ENCODE measurements at regions not wholly inside any gene's neighbourhood (a gene's known extent, or its start where the extent isn't known, plus 50 kb on each side); places are given as distances from the start of the nearest gene placed in this dataset.
A peak's percentile ranks its signal among the peaks of the same experiment; 100 is the strongest.

- DNase-seq (ENCODE audit: insufficient read length, low spot score) (no peak), FAIRE-seq (no peak)
- no peak for TF ChIP-seq CTCF (IDR thresholded peaks at IDR 0.05; ENCODE audit: insufficient read depth, missing control alignments)
Observed at GRCh38 chr9:106619211-106619610, 243.8 kb upstream of the ZNF462 start.

- TF ChIP-seq CTCF (IDR thresholded peaks at IDR 0.05; ENCODE audit: insufficient read depth, missing control alignments), result no peak
- DNase-seq (ENCODE audit: insufficient read length, low spot score) (no peak), FAIRE-seq (no peak)
Observed at GRCh38 chr9:106620081-106620480, 242.9 kb upstream of the ZNF462 start.

GRCh38 chr9:106620866-106621265, 242.1 kb upstream of the ZNF462 start:
- FAIRE-seq (no peak), DNase-seq (ENCODE audit: insufficient read length, low spot score) (no peak)
- no peak for TF ChIP-seq CTCF (IDR thresholded peaks at IDR 0.05; ENCODE audit: insufficient read depth, missing control alignments)

GRCh38 chr9:106621313-106622163, 241.4 kb upstream of the ZNF462 start:
- no peak for FAIRE-seq
- DNase-seq (ENCODE audit: insufficient read length, low spot score), result no peak
- TF ChIP-seq CTCF (IDR thresholded peaks at IDR 0.05; ENCODE audit: insufficient read depth, missing control alignments), result no peak

GRCh38 chr9:106622164-106622487, 240.8 kb upstream of the ZNF462 start:
- DNase-seq (ENCODE audit: insufficient read length, low spot score) (no peak), FAIRE-seq (no peak)
- TF ChIP-seq CTCF (IDR thresholded peaks at IDR 0.05; ENCODE audit: insufficient read depth, missing control alignments), result peak; percentile 38

GRCh38 chr9:106623558-106623957, 239.4 kb upstream of the ZNF462 start:
- FAIRE-seq (no peak), DNase-seq (ENCODE audit: insufficient read length, low spot score) (no peak)
- TF ChIP-seq CTCF (IDR thresholded peaks at IDR 0.05; ENCODE audit: insufficient read depth, missing control alignments), result no peak

GRCh38 chr9:106625259-106625789, 237.6 kb upstream of the ZNF462 start:
- TF ChIP-seq CTCF (IDR thresholded peaks at IDR 0.05; ENCODE audit: insufficient read depth, missing control alignments), result no peak
- no peak for FAIRE-seq

More at GRCh38 chr9:106625259-106625789, 237.6 kb upstream of the ZNF462 start:
- no peak for DNase-seq (ENCODE audit: insufficient read length, low spot score)
